HCT116 (cell line): ENCODE measurements at regions not wholly inside any gene's neighbourhood (a gene's known extent, or its start where the extent isn't known, plus 50 kb on each side); places are given as distances from the start of the nearest gene placed in this dataset.

Experiments
- ATAC-seq: fragments of 200-7000 bp; cut with Tn5 transposase; 2 replicates; pipeline ENCODE4 v1.9.1; 2020; ENCODE audit warnings: mild to moderate bottlenecking, moderate library complexity
- BruUV-seq: library from RNA; stranded (reverse); fragments of 400-500 nt; replicated peaks from 2 replicates; lab custom pipeline; 2021; lab: Mats Ljungman, UMichigan
- CTCF ChIA-PET: fragments of 300-600 bp; sonication (Branson Sonifier 250); formaldehyde crosslinking; loops from one replicate; lab custom pipeline; 2021; ENCODE audit warnings: antibody characterized with exemption; lab: Charles Lee
- POLR2A ChIA-PET: fragments of 300-600, 350-600 bp; sonication (Branson Sonifier 250); formaldehyde crosslinking; loops from one replicate; lab custom pipeline; 2021; ENCODE audit warnings: antibody characterized with exemption; lab: Charles Lee
- RAD21 ChIA-PET, 2 experiments: fragments of 300-600 bp; sonication (Branson Sonifier 250); formaldehyde crosslinking; loops; one replicate each; lab custom pipeline; 2023; ENCODE audit warnings: low total read pairs in 2 of 2; ENCODE audit not compliant: uncharacterized antibody in 2 of 2, unreplicated experiment in 2 of 2, low non-redundant PET in 1 of 2; lab: Charles Lee
- DNase-seq: peaks from one replicate; pipeline ENCODE4 v3.0.0-alpha.2; 2010; ENCODE audit warnings: low read depth, low spot score
- H2AFZ ChIP-seq: fragments of 200-600 bp; shearing (Covaris generic), sonication (generic); 2 replicates; pipeline ENCODE4 v1.6.1; 2017; ENCODE audit warnings: low read depth, mixed run types, mixed read lengths, antibody characterized with exemption, low read length; ENCODE audit not compliant: poor library complexity, severe bottlenecking
- H3K27ac ChIP-seq: 2 replicates; pipeline ENCODE4 v1.5.1; 2012; ENCODE audit warnings: low read depth, low read length
- H3K27me3 ChIP-seq: fragments of 200-600 bp; sonication (generic); 2 replicates; pipeline ENCODE4 v1.6.1; 2016; ENCODE audit warnings: mixed run types, low read length, mixed read lengths; ENCODE audit not compliant: insufficient read depth
- H3K36me3 ChIP-seq, 2 experiments: fragments of 200-500 bp in 1 of 2; fragments of 200-600 bp in 1 of 2; sonication (Bioruptor generic) in 1 of 2; sonication (generic) in 1 of 2; 2 replicates each; pipeline versions ENCODE4 v1.5.1 to v1.6.1; 2014 to 2016; ENCODE audit warnings: low read length in 2 of 2, inconsistent platforms in 1 of 2, mixed read lengths in 1 of 2, mixed run types in 1 of 2; ENCODE audit not compliant: insufficient read depth in 2 of 2, control insufficient read depth in 1 of 2
- H3K4me1 ChIP-seq, 2 experiments: fragments of 200-600 bp in 1 of 2; sonication (generic) in 1 of 2; 2 replicates each; pipeline versions ENCODE4 v1.5.1 to v1.6.1; 2012 to 2017; ENCODE audit warnings: low read length in 2 of 2, inconsistent platforms in 1 of 2, mild to moderate bottlenecking in 1 of 2, mixed read lengths in 1 of 2, mixed run types in 1 of 2, moderate library complexity in 1 of 2; ENCODE audit not compliant: insufficient read depth in 2 of 2, control insufficient read depth in 1 of 2
- H3K4me2 ChIP-seq: fragments of 200-600 bp; sonication (generic); 2 replicates; pipeline ENCODE4 v1.6.1; 2017; ENCODE audit warnings: mixed run types, low read length, mixed read lengths
- H3K4me3 ChIP-seq, 2 experiments: fragments of 200-600 bp in 1 of 2; sonication (generic) in 1 of 2; replicated peaks in 1 of 2; 2 replicates each; pipeline ENCODE4 v1.5.1; 2011 to 2016; ENCODE audit warnings: low read length in 2 of 2, control low read depth in 1 of 2, low read depth in 1 of 2, mild to moderate bottlenecking in 1 of 2, mixed read lengths in 1 of 2, mixed run types in 1 of 2
- H3K79me2 ChIP-seq: fragments of 200-600 bp; sonication (generic); 2 replicates; pipeline ENCODE4 v1.6.1; 2017; ENCODE audit warnings: mild to moderate bottlenecking, mixed run types, low read length, moderate library complexity, mixed read lengths; ENCODE audit not compliant: insufficient read depth
- H3K9ac ChIP-seq: fragments of 200-600 bp; sonication (generic); 2 replicates; pipeline ENCODE4 v1.6.1; 2016; ENCODE audit warnings: low read length, mixed read lengths
- H3K9me2 ChIP-seq: fragments of 200-600 bp; sonication (generic), shearing (Covaris generic); 2 replicates; pipeline ENCODE4 v1.6.1; 2017; ENCODE audit warnings: mixed run types, mild to moderate bottlenecking, moderate library complexity; ENCODE audit not compliant: insufficient read depth
- H3K9me3 ChIP-seq, 2 experiments: fragments of 200-500 bp in 1 of 2; fragments of 200-600 bp in 1 of 2; sonication (Bioruptor generic) in 1 of 2; sonication (generic) in 1 of 2; 2 replicates each; pipeline ENCODE4 v1.6.1; 2014 to 2017; ENCODE audit warnings: low read length in 2 of 2, mixed read lengths in 2 of 2, inconsistent platforms in 1 of 2, low read depth in 1 of 2, mild to moderate bottlenecking in 1 of 2, mixed run types in 1 of 2, moderate library complexity in 1 of 2; ENCODE audit not compliant: control insufficient read depth in 1 of 2, insufficient read depth in 1 of 2
- H4K20me1 ChIP-seq: fragments of 200-600 bp; sonication (generic), shearing (Covaris generic); 2 replicates; pipeline ENCODE4 v1.6.1; 2017; ENCODE audit warnings: mixed run types, mild to moderate bottlenecking, moderate library complexity; ENCODE audit not compliant: insufficient read depth
- CBX3 ChIP-seq: IDR thresholded peaks from 2 replicates; pipeline ENCODE4 v1.6.1; 2012; ENCODE audit warnings: low read depth
- EGR1 ChIP-seq: IDR thresholded peaks from 2 replicates; pipeline ENCODE4 v1.6.1; 2012; ENCODE audit warnings: low read depth
- ELF1 ChIP-seq: IDR thresholded peaks from 2 replicates; pipeline ENCODE4 v1.6.1; 2012; ENCODE audit warnings: low read depth, borderline replicate concordance
- EZH2phosphoT487 ChIP-seq: fragments of 200-600 bp; IDR thresholded peaks from 2 replicates; pipeline ENCODE4 v1.6.1; 2018; ENCODE audit warnings: antibody characterized with exemption, borderline replicate concordance
- JUND ChIP-seq: IDR thresholded peaks from 2 replicates; pipeline ENCODE4 v1.6.1; 2012
- POLR2A ChIP-seq: IDR thresholded peaks from 2 replicates; pipeline ENCODE4 v1.7.0; 2011; ENCODE audit warnings: borderline replicate concordance; ENCODE audit not compliant: insufficient read depth, insufficient read length; ENCODE audit errors: extremely low read depth
- POLR2AphosphoS5 ChIP-seq: IDR thresholded peaks from 2 replicates; pipeline ENCODE4 v1.6.1; 2011; ENCODE audit warnings: mild to moderate bottlenecking, low read depth, low read length, moderate library complexity
- SP1 ChIP-seq: IDR thresholded peaks from 2 replicates; pipeline ENCODE4 v1.6.1; 2012; ENCODE audit warnings: low read depth
- ZBTB33 ChIP-seq: IDR thresholded peaks from 2 replicates; pipeline ENCODE4 v1.6.1; 2011; ENCODE audit warnings: mild to moderate bottlenecking, low read length, moderate library complexity; ENCODE audit not compliant: insufficient replicate concordance; ENCODE audit errors: extremely low read depth
- intact Hi-C: fragments of 100-400 bp; cut with micrococcal nuclease; formaldehyde crosslinking; loops from 2 replicates; pipeline ENCODE4 v1.10.0; 2022

DNA sequence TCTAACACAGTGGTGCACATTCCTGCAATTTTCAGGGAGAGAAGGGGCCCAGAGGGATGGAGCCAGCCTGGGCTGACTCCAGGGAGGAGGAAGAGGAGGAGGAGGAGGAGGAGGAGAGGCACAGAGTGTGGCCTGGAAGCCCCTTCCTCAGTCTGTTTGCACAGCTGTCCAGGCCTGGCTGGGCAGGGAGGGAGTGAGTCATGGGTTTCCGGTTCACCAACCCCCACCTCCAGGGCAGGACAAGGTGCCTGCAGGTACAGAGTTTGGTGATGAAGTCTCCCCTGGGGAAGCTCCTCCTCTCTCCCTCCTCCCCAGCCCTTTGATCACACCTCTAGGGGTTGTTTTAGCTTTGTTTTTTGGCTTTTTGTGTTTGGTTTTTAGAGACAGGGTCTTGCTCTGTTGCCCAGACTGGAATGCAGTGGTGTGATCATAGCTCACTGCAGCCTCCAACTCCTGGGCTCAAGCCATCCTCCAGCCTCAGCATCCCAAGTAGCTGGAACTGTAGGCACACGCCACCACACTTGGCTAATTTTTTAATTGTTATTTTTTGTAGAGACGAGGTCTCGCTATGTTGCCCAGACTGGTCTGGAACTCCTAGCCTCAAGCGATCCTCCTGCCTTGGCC is 77.5 kb upstream of the CUX1 start (continued):
- TF ChIP-seq ZBTB33: no peak
- peak; percentile 59 for TF ChIP-seq JUND
- no peak for TF ChIP-seq EGR1
- no peak for TF ChIP-seq ELF1
- TF ChIP-seq POLR2AphosphoS5: no peak
- no peak for TF ChIP-seq POLR2A
- no peak for TF ChIP-seq EZH2phosphoT487
- TF ChIP-seq SP1: no peak; the same call in 1 of the 2 replicates

DNA sequence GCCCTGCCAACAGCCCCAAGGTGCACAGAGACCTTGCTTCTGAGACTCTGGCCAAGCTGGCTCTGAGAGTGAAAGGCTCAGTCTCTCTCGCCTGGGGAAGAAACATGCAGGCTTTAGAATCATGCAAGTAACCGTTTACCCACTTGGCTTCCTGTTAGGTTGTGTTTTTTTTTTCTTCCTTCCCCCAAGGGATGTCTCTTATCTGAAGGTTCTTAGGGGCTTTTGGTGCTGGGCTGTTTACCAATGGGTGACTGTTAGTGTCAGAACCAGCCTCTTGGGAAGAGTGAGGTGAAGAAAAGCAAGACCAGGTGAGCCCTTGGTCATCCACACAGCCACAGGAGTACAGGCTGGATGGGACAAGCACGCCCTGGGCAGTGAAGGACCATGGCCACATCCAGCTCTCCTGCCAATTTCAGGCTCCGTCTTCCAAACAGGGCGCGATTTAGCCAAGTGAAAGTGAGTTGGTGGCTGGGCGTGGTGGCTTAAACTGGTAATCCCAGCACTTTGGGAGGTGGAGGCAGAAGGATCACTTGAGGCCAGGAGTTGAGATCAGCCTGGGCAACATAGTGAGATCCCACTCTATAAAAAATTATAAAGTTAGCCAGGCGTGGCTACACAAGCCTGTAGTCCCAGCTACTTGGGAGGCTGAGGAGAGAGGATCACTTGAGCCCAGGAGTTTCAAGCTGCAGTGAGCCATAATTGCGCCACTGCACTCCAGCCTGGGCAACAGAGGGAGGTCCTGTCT is 76.3 kb upstream of the CUX1 start:
- ATAC-seq (no peak), DNase-seq (no peak)
- TF ChIP-seq CBX3: no peak
- Histone ChIP-seq H3K4me2 (no peak overlapping the region), H2AFZ (no peak overlapping the region), H3K27ac (no peak overlapping the region), H3K27me3 (no peaks in the 10 kb centered on the region), H3K9me3 (no peaks in the 10 kb centered on the region), H3K79me2 (no peaks in the 10 kb centered on the region), H3K4me1 (peaks cover 22 to 34% of the 10 kb centered on the region in 2 experiments), H3K9ac (no peak overlapping the region), H3K9me2 (no peaks in the 10 kb centered on the region), H3K36me3 (no peaks in the 10 kb centered on the region), H3K4me3 (no peak overlapping the region), H4K20me1 (no peaks in the 10 kb centered on the region)
- RAD21 ChIA-PET: no interaction called here
- BruUV-seq: no TSS peak
- POLR2A ChIA-PET: interaction anchor here (1.2 kb wide), 1 partner anchor 12 kb away, joined by 3 read pairs; no protein-coding TSS in a partner anchor
- intact Hi-C loops: no loop called here
- CTCF ChIA-PET: no interaction called here
